ENCODE measurements at regions not wholly inside any gene's neighbourhood (a gene's known extent, or its start where the extent isn't known, plus 50 kb on each side); places are given as distances from the start of the nearest gene placed in this dataset.

- Histone ChIP-seq H3K79me2 (ENCODE audit: insufficient read depth, low read length) (no peaks in the 10 kb centered on the region), H3K4me1 (ENCODE audit: insufficient read depth, low read length) (peaks cover 4% of the 10 kb centered on the region; the same call in 1 of the 2 replicates), H3K9ac (ENCODE audit: extremely low read depth, insufficient read length, low read length) (no peak overlapping the region), H3K56ac (ENCODE audit: insufficient read length, low read depth, low read length) (no peak overlapping the region), H3K27me3 (ENCODE audit: insufficient read depth, low read length) (no peaks in the 10 kb centered on the region; the same call in 1 of the 2 replicates), H3K79me1 (ENCODE audit: insufficient read depth, low read depth, low read length, poor library complexity, severe bottlenecking) (no peaks in the 10 kb centered on the region), H4K5ac (ENCODE audit: insufficient read length, low read depth, low read length) (no peak overlapping the region), H2BK12ac (ENCODE audit: insufficient read length, low read depth, low read length) (no peak overlapping the region), H4K8ac (replicated peaks; ENCODE audit: insufficient read length, low read depth, low read length) (no peak overlapping the region), H2BK20ac (ENCODE audit: low read depth, low read length, poor library complexity, severe bottlenecking) (no peak overlapping the region), H3K27ac (ENCODE audit: insufficient read length, low read depth, low read length) (peak overlapping the region; percentile 6), H4K20me1 (ENCODE audit: control insufficient read depth, insufficient read depth, insufficient read length) (no peaks in the 10 kb centered on the region), H3T11ph (ENCODE audit: low read length) (no peak overlapping the region), H4K91ac (ENCODE audit: insufficient read length, low read depth, low read length) (no peak overlapping the region), H2BK5ac (ENCODE audit: insufficient read length, low read length) (no peak overlapping the region), H3K23ac (ENCODE audit: insufficient read length, low read depth, low read length) (no peak overlapping the region), H3K9me3 (ENCODE audit: control insufficient read depth, low read depth, low read length) (no peaks in the 10 kb centered on the region), H2BK15ac (ENCODE audit: low read depth, low read length) (no peak overlapping the region), H2AFZ (ENCODE audit: low read length) (no peak overlapping the region), H3K14ac (ENCODE audit: insufficient read depth, low read length) (peak overlapping the region; percentile 50), H2BK120ac (ENCODE audit: low read depth, low read length, poor library complexity, severe bottlenecking) (no peak overlapping the region), H3K4me2 (ENCODE audit: insufficient read depth, insufficient read length, low read length) (no peak overlapping the region), H3K23me2 (ENCODE audit: insufficient read length, low read depth, low read length, poor library complexity, severe bottlenecking) (no peaks in the 10 kb centered on the region), H3K18ac (ENCODE audit: insufficient read length, low read depth, low read length) (no peak overlapping the region), H2AK5ac (ENCODE audit: insufficient read length, low read length) (no peak overlapping the region), H3K4ac (ENCODE audit: low read depth, low read length) (no peak overlapping the region)
- no peak overlapping the region for H3K4me3 Mint-ChIP-seq
- H3K9me3 Mint-ChIP-seq, result peaks cover 4 to 7% of the 10 kb centered on the region in 2 experiments; a peak in 4 of 5 replicates
- H3K27ac Mint-ChIP-seq, result peak overlapping the region; percentile 55 to 93 (median 90); a peak in 6 of 7 replicates
- peaks cover 3 to 20% (median 13%) of the 10 kb centered on the region in 3 experiments; a peak in 5 of 7 replicates for H3K36me3 Mint-ChIP-seq (ENCODE audit: insufficient read depth in 1 of 3, low read depth in 3 of 3)
- TF ChIP-seq, protein P1, sequence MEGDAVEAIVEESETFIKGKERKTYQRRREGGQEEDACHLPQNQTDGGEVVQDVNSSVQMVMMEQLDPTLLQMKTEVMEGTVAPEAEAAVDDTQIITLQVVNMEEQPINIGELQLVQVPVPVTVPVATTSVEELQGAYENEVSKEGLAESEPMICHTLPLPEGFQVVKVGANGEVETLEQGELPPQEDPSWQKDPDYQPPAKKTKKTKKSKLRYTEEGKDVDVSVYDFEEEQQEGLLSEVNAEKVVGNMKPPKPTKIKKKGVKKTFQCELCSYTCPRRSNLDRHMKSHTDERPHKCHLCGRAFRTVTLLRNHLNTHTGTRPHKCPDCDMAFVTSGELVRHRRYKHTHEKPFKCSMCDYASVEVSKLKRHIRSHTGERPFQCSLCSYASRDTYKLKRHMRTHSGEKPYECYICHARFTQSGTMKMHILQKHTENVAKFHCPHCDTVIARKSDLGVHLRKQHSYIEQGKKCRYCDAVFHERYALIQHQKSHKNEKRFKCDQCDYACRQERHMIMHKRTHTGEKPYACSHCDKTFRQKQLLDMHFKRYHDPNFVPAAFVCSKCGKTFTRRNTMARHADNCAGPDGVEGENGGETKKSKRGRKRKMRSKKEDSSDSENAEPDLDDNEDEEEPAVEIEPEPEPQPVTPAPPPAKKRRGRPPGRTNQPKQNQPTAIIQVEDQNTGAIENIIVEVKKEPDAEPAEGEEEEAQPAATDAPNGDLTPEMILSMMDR (conservative IDR thresholded peaks at IDR 0.05), result no peak
- H3K27me3 Mint-ChIP-seq (ENCODE audit: low read depth), result no peaks in the 10 kb centered on the region
- peak; percentile 67 for DNase-seq
- peaks cover 28 to 41% of the 10 kb centered on the region in 2 experiments for H3K4me1 Mint-ChIP-seq
- no CpG with 5 or more reads among the region's 4 CpGs for WGBS (ENCODE audit: extremely low coverage, insufficient read length, low lambda C conversion rate)
Observed at GRCh38 chr5:67805666-67806348, 409.7 kb upstream of the PIK3R1 start.
